ENCODE measurements at regions not wholly inside any gene's neighbourhood (a gene's known extent, or its start where the extent isn't known, plus 50 kb on each side); places are given as distances from the start of the nearest gene placed in this dataset.
A peak's percentile ranks its signal among the peaks of the same experiment; 100 is the strongest.

GRCh38 chr7:91424371-91424770, 160.1 kb downstream of the FZD1 start:
- H3K27ac ChIP-seq, result peak overlapping the region; percentile 13; the same call in 1 of the 2 replicates
- peak; percentile 67 for DNase-seq
- no peak overlapping the region for H3K4me3 ChIP-seq (ENCODE audit: low read depth, low read length)
- TF ChIP-seq CTCF (IDR thresholded peaks at IDR 0.05; ENCODE audit: low read depth, low read length), result peak; percentile 41; the same call in 1 of the 2 replicates
- H3K36me3 ChIP-seq, result no peaks in the 10 kb centered on the region
- H3K27me3 ChIP-seq (ENCODE audit: insufficient read depth, low read depth, severe bottlenecking), result no peaks in the 10 kb centered on the region
- no peaks in the 10 kb centered on the region for H3K9me3 ChIP-seq (ENCODE audit: severe bottlenecking)

GRCh38 chr7:91425149-91425548, 160.9 kb downstream of the FZD1 start:
- Histone ChIP-seq H3K27me3 (ENCODE audit: insufficient read depth, low read depth, severe bottlenecking) (no peaks in the 10 kb centered on the region), H3K9me3 (ENCODE audit: severe bottlenecking) (no peaks in the 10 kb centered on the region), H3K36me3 (no peaks in the 10 kb centered on the region), H3K27ac (no peak overlapping the region), H3K4me3 (ENCODE audit: low read depth, low read length) (no peak overlapping the region)
- DNase-seq, result no peak
- TF ChIP-seq CTCF (IDR thresholded peaks at IDR 0.05; ENCODE audit: low read depth, low read length), result no peak

GRCh38 chr7:91427051-91427450, 162.8 kb downstream of the FZD1 start:
- no peak for DNase-seq
- Histone ChIP-seq H3K36me3 (no peaks in the 10 kb centered on the region), H3K27ac (no peak overlapping the region), H3K27me3 (ENCODE audit: insufficient read depth, low read depth, severe bottlenecking) (no peaks in the 10 kb centered on the region), H3K9me3 (ENCODE audit: severe bottlenecking) (no peaks in the 10 kb centered on the region), H3K4me3 (ENCODE audit: low read depth, low read length) (no peak overlapping the region)
- TF ChIP-seq CTCF (IDR thresholded peaks at IDR 0.05; ENCODE audit: low read depth, low read length), result no peak

GRCh38 chr7:91431601-91432000, 167.4 kb downstream of the FZD1 start:
- no peaks in the 10 kb centered on the region for H3K36me3 ChIP-seq
- H3K27ac ChIP-seq, result no peak overlapping the region
- no peak for TF ChIP-seq CTCF (IDR thresholded peaks at IDR 0.05; ENCODE audit: low read depth, low read length)
- DNase-seq, result no peak
- no peak overlapping the region for H3K4me3 ChIP-seq (ENCODE audit: low read depth, low read length)
- no peaks in the 10 kb centered on the region for H3K9me3 ChIP-seq (ENCODE audit: severe bottlenecking)
- no peaks in the 10 kb centered on the region for H3K27me3 ChIP-seq (ENCODE audit: insufficient read depth, low read depth, severe bottlenecking)

- Histone ChIP-seq H3K4me3 (ENCODE audit: low read depth, low read length) (no peak overlapping the region), H3K36me3 (no peaks in the 10 kb centered on the region), H3K9me3 (ENCODE audit: severe bottlenecking) (no peaks in the 10 kb centered on the region), H3K27ac (no peak overlapping the region), H3K27me3 (ENCODE audit: insufficient read depth, low read depth, severe bottlenecking) (no peaks in the 10 kb centered on the region)
- DNase-seq, result no peak
- no peak for TF ChIP-seq CTCF (IDR thresholded peaks at IDR 0.05; ENCODE audit: low read depth, low read length)
Measured at GRCh38 chr7:91434836-91435235, 170.6 kb downstream of the FZD1 start.

- H3K9me3 ChIP-seq (ENCODE audit: severe bottlenecking), result peaks cover 4% of the 10 kb centered on the region
- DNase-seq, result no peak
- no peak overlapping the region for H3K27ac ChIP-seq
- H3K4me3 ChIP-seq (ENCODE audit: low read depth, low read length), result no peak overlapping the region
- no peak for TF ChIP-seq CTCF (IDR thresholded peaks at IDR 0.05; ENCODE audit: low read depth, low read length)
- no peaks in the 10 kb centered on the region for H3K27me3 ChIP-seq (ENCODE audit: insufficient read depth, low read depth, severe bottlenecking)
- no peaks in the 10 kb centered on the region for H3K36me3 ChIP-seq
Measured at GRCh38 chr7:91435381-91436059, 171.3 kb downstream of the FZD1 start.
